Astrocyte (in vitro differentiated cells and primary cell): ENCODE measurements at regions not wholly inside any gene's neighbourhood (a gene's known extent, or its start where the extent isn't known, plus 50 kb on each side); places are given as distances from the start of the nearest gene placed in this dataset.

ENCODE experiments used
- DNase-seq: peaks from one replicate; pipeline ENCODE4 v3.0.0-alpha.2; 2010; ENCODE audit warnings: low read depth
- FAIRE-seq: peaks from 2 replicates; lab custom pipeline; 2011; peaks lifted over from hg19 to GRCh38; lab: Jason Lieb, UNC
- H2AFZ ChIP-seq: 2 replicates; pipeline ENCODE4 v1.6.0; 2012; ENCODE audit warnings: low read depth, low read length, inconsistent platforms
- H3K27ac ChIP-seq: 2 replicates; pipeline ENCODE4 v1.5.1; 2011; ENCODE audit warnings: low read depth, low read length, inconsistent platforms
- H3K27me3 ChIP-seq: 2 replicates; pipeline ENCODE4 v1.6.0; 2011; ENCODE audit warnings: low read length, inconsistent platforms; ENCODE audit not compliant: insufficient read depth
- H3K36me3 ChIP-seq: 2 replicates; pipeline ENCODE4 v1.5.1; 2011; ENCODE audit warnings: low read length, inconsistent platforms; ENCODE audit not compliant: insufficient read depth
- H3K4me1 ChIP-seq: 2 replicates; pipeline ENCODE4 v1.5.1; 2011; ENCODE audit warnings: low read length, inconsistent platforms; ENCODE audit not compliant: insufficient read depth
- H3K4me2 ChIP-seq: 2 replicates; pipeline ENCODE4 v1.6.0; 2012; ENCODE audit warnings: low read length, inconsistent platforms
- H3K4me3 ChIP-seq: 2 replicates; pipeline ENCODE4 v1.5.1; 2011; ENCODE audit warnings: low read depth, mild to moderate bottlenecking, low read length, inconsistent platforms; ENCODE audit not compliant: insufficient read depth
- H3K79me2 ChIP-seq: 2 replicates; pipeline ENCODE4 v1.6.0; 2012; ENCODE audit warnings: mild to moderate bottlenecking, low read length, inconsistent platforms; ENCODE audit not compliant: insufficient read depth
- H3K9ac ChIP-seq: 2 replicates; pipeline ENCODE4 v1.6.0; 2012; ENCODE audit warnings: mild to moderate bottlenecking, low read length, inconsistent platforms
- H3K9me3 ChIP-seq: 2 replicates; pipeline ENCODE4 v1.5.1; 2012; ENCODE audit warnings: low read depth, mild to moderate bottlenecking, low read length, inconsistent platforms; ENCODE audit not compliant: insufficient read depth
- H4K20me1 ChIP-seq: 2 replicates; pipeline ENCODE4 v1.6.0; 2012; ENCODE audit warnings: low read length, inconsistent platforms; ENCODE audit not compliant: insufficient read depth
- H3K27ac Mint-ChIP-seq: one replicate; pipeline ENCODE4 v1.8.0; 2021; ENCODE audit warnings: mild to moderate bottlenecking, mixed read lengths; ENCODE audit not compliant: unreplicated experiment
- H3K27me3 Mint-ChIP-seq: one replicate; pipeline ENCODE4 v1.8.0; 2021; ENCODE audit warnings: low read depth, mixed read lengths; ENCODE audit not compliant: unreplicated experiment
- H3K36me3 Mint-ChIP-seq: one replicate; pipeline ENCODE4 v1.8.0; 2021; ENCODE audit warnings: low read depth, mixed read lengths; ENCODE audit not compliant: unreplicated experiment
- H3K4me1 Mint-ChIP-seq: one replicate; pipeline ENCODE4 v1.8.0; 2021; ENCODE audit warnings: low read depth, mixed read lengths; ENCODE audit not compliant: unreplicated experiment
- H3K4me3 Mint-ChIP-seq: one replicate; pipeline ENCODE4 v1.8.0; 2021; ENCODE audit warnings: mild to moderate bottlenecking, moderate library complexity, mixed read lengths; ENCODE audit not compliant: unreplicated experiment
- H3K9me3 Mint-ChIP-seq: one replicate; pipeline ENCODE4 v1.8.0; 2021; ENCODE audit warnings: mild to moderate bottlenecking, mixed read lengths; ENCODE audit not compliant: unreplicated experiment
- EZH2 ChIP-seq: IDR thresholded peaks from 2 replicates; pipeline ENCODE4 v1.6.1; 2012; ENCODE audit warnings: mild to moderate bottlenecking, low read length, inconsistent platforms; ENCODE audit not compliant: insufficient read depth
- TF ChIP-seq, protein P1 (sequence below): IDR thresholded peaks from 2 replicates; pipeline ENCODE4 v1.5.1; 2011; ENCODE audit warnings: low read depth, mild to moderate bottlenecking, inconsistent platforms, low read length, moderate library complexity; ENCODE audit not compliant: insufficient read depth

GRCh38 chr3:73813291-73813690 is 188.6 kb upstream of the PDZRN3 start:
- H4K20me1 ChIP-seq, result no peaks in the 10 kb centered on the region
- H3K4me2 ChIP-seq, result no peak overlapping the region
- Mint-ChIP-seq H3K4me3 (no peak overlapping the region), H3K9me3 (peaks cover 1% of the 10 kb centered on the region), H3K27me3 (no peaks in the 10 kb centered on the region), H3K27ac (no peak overlapping the region), H3K4me1 (no peaks in the 10 kb centered on the region), H3K36me3 (no peaks in the 10 kb centered on the region)
- no peaks in the 10 kb centered on the region for H3K27me3 ChIP-seq
- no peak for DNase-seq
- H3K4me3 ChIP-seq, result no peak overlapping the region
- no peak for FAIRE-seq
- H3K9ac ChIP-seq, result no peak overlapping the region
- H3K9me3 ChIP-seq, result no peaks in the 10 kb centered on the region
- H2AFZ ChIP-seq, result no peak overlapping the region
- no peaks in the 10 kb centered on the region for H3K79me2 ChIP-seq
- TF ChIP-seq, protein P1, sequence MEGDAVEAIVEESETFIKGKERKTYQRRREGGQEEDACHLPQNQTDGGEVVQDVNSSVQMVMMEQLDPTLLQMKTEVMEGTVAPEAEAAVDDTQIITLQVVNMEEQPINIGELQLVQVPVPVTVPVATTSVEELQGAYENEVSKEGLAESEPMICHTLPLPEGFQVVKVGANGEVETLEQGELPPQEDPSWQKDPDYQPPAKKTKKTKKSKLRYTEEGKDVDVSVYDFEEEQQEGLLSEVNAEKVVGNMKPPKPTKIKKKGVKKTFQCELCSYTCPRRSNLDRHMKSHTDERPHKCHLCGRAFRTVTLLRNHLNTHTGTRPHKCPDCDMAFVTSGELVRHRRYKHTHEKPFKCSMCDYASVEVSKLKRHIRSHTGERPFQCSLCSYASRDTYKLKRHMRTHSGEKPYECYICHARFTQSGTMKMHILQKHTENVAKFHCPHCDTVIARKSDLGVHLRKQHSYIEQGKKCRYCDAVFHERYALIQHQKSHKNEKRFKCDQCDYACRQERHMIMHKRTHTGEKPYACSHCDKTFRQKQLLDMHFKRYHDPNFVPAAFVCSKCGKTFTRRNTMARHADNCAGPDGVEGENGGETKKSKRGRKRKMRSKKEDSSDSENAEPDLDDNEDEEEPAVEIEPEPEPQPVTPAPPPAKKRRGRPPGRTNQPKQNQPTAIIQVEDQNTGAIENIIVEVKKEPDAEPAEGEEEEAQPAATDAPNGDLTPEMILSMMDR, result no peak
- TF ChIP-seq EZH2, result no peak
- no peaks in the 10 kb centered on the region for H3K4me1 ChIP-seq
- no peaks in the 10 kb centered on the region for H3K36me3 ChIP-seq
- no peak overlapping the region for H3K27ac ChIP-seq

DNA sequence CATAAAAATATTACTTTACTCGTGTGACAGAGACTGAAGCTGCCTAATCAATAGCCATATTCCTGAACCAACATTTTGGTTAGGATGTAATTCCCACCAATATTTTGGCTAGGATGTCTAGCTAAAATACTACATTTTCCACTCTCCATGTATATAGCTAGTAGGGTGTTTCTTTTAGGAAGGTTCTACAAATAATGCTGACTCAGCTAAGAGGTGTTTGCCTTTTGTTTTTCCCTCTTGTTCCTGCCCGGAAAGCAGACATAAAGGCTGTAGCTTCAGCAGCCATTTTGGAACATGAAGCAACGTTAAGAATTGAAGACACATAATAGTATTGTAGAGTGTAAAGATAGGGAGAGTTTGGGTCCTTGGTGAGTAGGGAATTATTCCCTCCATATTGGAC is 187.3 kb upstream of the PDZRN3 start:
- no peaks in the 10 kb centered on the region for H3K9me3 ChIP-seq
- no peak for TF ChIP-seq EZH2
- TF ChIP-seq, protein P1, result no peak
- no peaks in the 10 kb centered on the region for H3K27me3 Mint-ChIP-seq
- H3K9ac ChIP-seq, result no peak overlapping the region
- H3K27ac ChIP-seq, result no peak overlapping the region
- no peaks in the 10 kb centered on the region for H3K79me2 ChIP-seq
- peaks cover 1% of the 10 kb centered on the region for H3K9me3 Mint-ChIP-seq
- H4K20me1 ChIP-seq, result no peaks in the 10 kb centered on the region
- H3K36me3 Mint-ChIP-seq, result no peaks in the 10 kb centered on the region
- H3K36me3 ChIP-seq, result no peaks in the 10 kb centered on the region
- no peaks in the 10 kb centered on the region for H3K27me3 ChIP-seq
- H3K27ac Mint-ChIP-seq, result no peak overlapping the region
- DNase-seq, result no peak
- H3K4me3 ChIP-seq, result no peak overlapping the region
- H3K4me3 Mint-ChIP-seq, result no peak overlapping the region
- no peak for FAIRE-seq
- H2AFZ ChIP-seq, result no peak overlapping the region
- H3K4me2 ChIP-seq, result no peak overlapping the region
- no peaks in the 10 kb centered on the region for H3K4me1 ChIP-seq
- H3K4me1 Mint-ChIP-seq, result no peaks in the 10 kb centered on the region

DNA sequence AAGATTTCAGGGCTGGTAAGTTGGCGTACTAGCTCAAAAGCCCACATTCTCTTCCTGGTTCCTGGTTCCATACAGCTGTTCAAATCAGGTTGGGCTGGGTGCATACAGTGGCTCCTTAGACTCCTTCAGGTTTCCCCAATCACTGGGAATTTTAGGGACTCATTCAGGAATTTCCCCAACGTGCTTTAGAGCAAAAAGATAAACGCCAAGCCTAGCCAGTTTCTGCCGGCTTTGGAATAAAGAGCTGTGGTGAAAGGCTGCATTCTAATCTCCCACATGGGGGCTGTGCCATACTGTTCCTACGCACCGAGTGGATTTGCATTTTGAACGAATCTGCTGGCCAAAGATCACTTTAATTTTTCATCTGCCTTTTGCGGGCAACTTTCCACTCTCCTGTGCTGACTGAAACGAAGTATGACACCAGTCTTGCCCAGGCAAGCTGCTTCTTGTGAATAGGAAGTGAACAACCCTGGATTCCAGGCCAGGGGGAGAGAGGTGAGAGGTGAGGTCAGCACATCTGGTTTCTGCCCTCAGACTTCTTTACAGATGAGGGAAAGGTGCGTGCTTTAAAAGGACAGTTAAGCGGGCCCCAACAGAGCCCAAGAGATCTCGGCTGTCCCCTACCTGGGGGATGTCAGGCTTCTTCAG is 184.2 kb upstream of the PDZRN3 start:
- H3K27ac Mint-ChIP-seq, result no peak overlapping the region
- Histone ChIP-seq H4K20me1 (no peaks in the 10 kb centered on the region), H3K79me2 (no peaks in the 10 kb centered on the region), H3K9ac (no peak overlapping the region), H3K27ac (no peak overlapping the region), H3K4me2 (no peak overlapping the region), H3K27me3 (no peaks in the 10 kb centered on the region), H2AFZ (no peak overlapping the region), H3K9me3 (no peaks in the 10 kb centered on the region), H3K4me3 (no peak overlapping the region), H3K36me3 (no peaks in the 10 kb centered on the region), H3K4me1 (no peaks in the 10 kb centered on the region)
- H3K27me3 Mint-ChIP-seq, result no peaks in the 10 kb centered on the region
- DNase-seq (peak; percentile 29), FAIRE-seq (no peak)
- no peaks in the 10 kb centered on the region for H3K4me1 Mint-ChIP-seq
- H3K9me3 Mint-ChIP-seq, result no peaks in the 10 kb centered on the region
- no peak for TF ChIP-seq EZH2
- TF ChIP-seq, protein P1, result no peak
- no peaks in the 10 kb centered on the region for H3K36me3 Mint-ChIP-seq
- H3K4me3 Mint-ChIP-seq, result no peak overlapping the region
